GM23338 (cell line): ENCODE measurements at regions not wholly inside any gene's neighbourhood (a gene's known extent, or its start where the extent isn't known, plus 50 kb on each side); places are given as distances from the start of the nearest gene placed in this dataset.
A peak's percentile ranks its signal among the peaks of the same experiment; 100 is the strongest.

Experiments used
- ATAC-seq: fragments of 200-7000 bp; cut with Tn5 transposase; 3 replicates; pipeline ENCODE4 v1.9.1; 2020
- DNase-seq: peaks from one replicate; pipeline ENCODE4 v3.0.0-alpha.2; 2015; ENCODE audit warnings: low spot score
- H2AFZ ChIP-seq: fragments of 200-600 bp; sonication (generic); 2 replicates; pipeline ENCODE4 v1.8.0; 2016; ENCODE audit warnings: antibody characterized with exemption, mild to moderate bottlenecking, moderate library complexity
- H3F3A ChIP-seq: fragments of 200-600 bp; sonication (generic); replicated peaks from 2 replicates; pipeline ENCODE4 v1.8.0; 2017; ENCODE audit warnings: antibody characterized with exemption, mixed run types, low read depth
- H3K27ac ChIP-seq: fragments of 200-600 bp; sonication (generic); 2 replicates; pipeline ENCODE4 v1.6.1; 2016; ENCODE audit warnings: low read depth
- H3K27me3 ChIP-seq: fragments of 200-600 bp; sonication (generic); 2 replicates; pipeline ENCODE4 v1.8.0; 2016; ENCODE audit warnings: mild to moderate bottlenecking, mixed run types, moderate library complexity; ENCODE audit not compliant: insufficient read depth
- H3K36me3 ChIP-seq: fragments of 200-600 bp; sonication (generic); 2 replicates; pipeline ENCODE4 v1.8.0; 2016; ENCODE audit warnings: mild to moderate bottlenecking; ENCODE audit not compliant: insufficient read depth
- H3K4me1 ChIP-seq: fragments of 200-600 bp; sonication (generic); 2 replicates; pipeline ENCODE4 v1.8.0; 2016; ENCODE audit warnings: mild to moderate bottlenecking, moderate library complexity; ENCODE audit not compliant: insufficient read depth
- H3K4me2 ChIP-seq: fragments of 200-600 bp; sonication (generic); 2 replicates; pipeline ENCODE4 v1.7.1; 2017; ENCODE audit warnings: mixed run types
- H3K4me3 ChIP-seq: fragments of 200-600 bp; sonication (generic); 2 replicates; pipeline ENCODE4 v1.6.1; 2016; ENCODE audit warnings: mixed run types
- H3K79me2 ChIP-seq: fragments of 200-600 bp; sonication (generic); replicated peaks from 2 replicates; pipeline ENCODE4 v1.8.0; 2017; ENCODE audit warnings: mild to moderate bottlenecking; ENCODE audit not compliant: insufficient read depth
- H3K9me2 ChIP-seq: fragments of 200-600 bp; sonication (generic); 2 replicates; pipeline ENCODE4 v1.8.0; 2017; ENCODE audit not compliant: insufficient read depth
- H4K20me1 ChIP-seq: fragments of 200-600 bp; sonication (generic); replicated peaks from 2 replicates; pipeline ENCODE4 v1.8.0; 2017; ENCODE audit warnings: mild to moderate bottlenecking; ENCODE audit not compliant: insufficient read depth
- H3K27ac Mint-ChIP-seq: 2 replicates; pipeline ENCODE4 v1.8.0; 2020; ENCODE audit warnings: inconsistent platforms, mild to moderate bottlenecking, moderate library complexity, mixed read lengths
- H3K27me3 Mint-ChIP-seq: 3 replicates; pipeline ENCODE4 v1.8.0; 2022; ENCODE audit warnings: low read depth, mild to moderate bottlenecking, moderate library complexity, mixed read lengths, inconsistent platforms; ENCODE audit not compliant: insufficient read depth, poor library complexity
- H3K36me3 Mint-ChIP-seq: 3 replicates; pipeline ENCODE4 v1.8.0; 2021; ENCODE audit warnings: low read depth, mild to moderate bottlenecking, inconsistent platforms, moderate library complexity, mixed read lengths
- H3K4me1 Mint-ChIP-seq: 3 replicates; pipeline ENCODE4 v1.8.0; 2020; ENCODE audit warnings: mild to moderate bottlenecking, inconsistent platforms, mixed read lengths
- H3K4me3 Mint-ChIP-seq: 3 replicates; pipeline ENCODE4 v1.8.0; 2021; ENCODE audit warnings: moderate library complexity, mild to moderate bottlenecking, inconsistent platforms, mixed read lengths
- H3K9me3 Mint-ChIP-seq: 3 replicates; pipeline ENCODE4 v1.8.0; 2020; ENCODE audit warnings: moderate library complexity, mild to moderate bottlenecking, inconsistent platforms, mixed read lengths
- CTCF ChIP-seq, 2 experiments: fragments of 200-600 bp in 1 of 2; sonication (generic) in 1 of 2; conservative IDR thresholded peaks; 2 replicates each; pipeline versions ENCODE4 v1.5.1 to v1.6.1; 2016 to 2017; ENCODE audit warnings: antibody characterized with exemption in 2 of 2, low read depth in 2 of 2, mild to moderate bottlenecking in 2 of 2, moderate library complexity in 1 of 2
- EZH2 ChIP-seq: fragments of 200-600 bp; sonication (generic); IDR thresholded peaks from one replicate; pipeline ENCODE4 v1.8.0; 2017; ENCODE audit warnings: antibody characterized with exemption, mild to moderate bottlenecking, low read depth; ENCODE audit not compliant: unreplicated experiment
- EZH2phosphoT487 ChIP-seq: fragments of 200-600 bp; sonication (generic); IDR thresholded peaks from one replicate; pipeline ENCODE4 v1.8.1; 2018; ENCODE audit warnings: antibody characterized with exemption; ENCODE audit not compliant: unreplicated experiment
- JUNB ChIP-seq: IDR thresholded peaks from one replicate; pipeline ENCODE4 v1.6.1; 2016; ENCODE audit warnings: antibody characterized with exemption; ENCODE audit not compliant: unreplicated experiment
- NANOG ChIP-seq: IDR thresholded peaks from 2 replicates; pipeline ENCODE4 v1.6.1; 2016; ENCODE audit warnings: antibody characterized with exemption, borderline replicate concordance
- ZNF331 ChIP-seq: fragments of 250-450 bp; sonication (Bioruptor Pico); IDR thresholded peaks from 2 replicates; pipeline ENCODE4 v1.5.0; 2020; ENCODE audit warnings: low read depth, mild to moderate bottlenecking, moderate library complexity

- no peak for TF ChIP-seq EZH2phosphoT487
- TF ChIP-seq CTCF (conservative IDR thresholded peaks at IDR 0.05; ENCODE audit: low read depth in 2 of 2): peak; percentile 55 to 57
- no peak for TF ChIP-seq JUNB
Observed at GRCh38 chr3:104604326-104605010, 762.2 kb upstream of the ALCAM start (continued).

DNA sequence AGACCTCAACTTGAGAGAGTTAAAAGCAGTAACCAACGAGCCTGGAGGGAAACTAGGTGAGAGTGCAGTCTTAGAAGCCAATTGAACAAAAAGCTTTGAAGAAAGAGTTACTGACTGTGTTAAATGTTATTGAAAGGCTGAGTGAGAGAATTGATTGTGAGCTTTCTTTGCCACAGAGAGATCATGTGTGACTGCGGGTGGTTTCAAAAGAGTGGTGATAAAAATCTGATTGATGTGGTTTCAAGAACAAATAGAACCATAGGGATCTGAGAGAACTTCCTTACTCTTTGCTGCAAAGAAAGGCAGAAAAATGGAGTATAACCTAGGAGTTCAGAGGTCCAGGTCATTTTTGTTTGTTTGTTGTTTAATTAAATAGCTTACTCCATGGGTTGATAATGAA lies 759.9 kb upstream of the ALCAM start:
- TF ChIP-seq ZNF331 (CRISPR knock-in tag) (no peak), EZH2 (no peak), JUNB (no peak), EZH2phosphoT487 (no peak), NANOG (no peak)
- Histone ChIP-seq H3K4me2 (no peak overlapping the region), H3K9me2 (peaks cover 3% of the 10 kb centered on the region; the same call in 1 of the 2 replicates), H3F3A (no peaks in the 10 kb centered on the region), H2AFZ (peak overlapping the region; percentile 49), H3K79me2 (no peaks in the 10 kb centered on the region), H3K27me3 (no peaks in the 10 kb centered on the region), H3K36me3 (no peaks in the 10 kb centered on the region), H3K27ac (no peak overlapping the region), H3K4me3 (no peak overlapping the region), H3K4me1 (no peaks in the 10 kb centered on the region), H4K20me1 (no peaks in the 10 kb centered on the region)
- no peaks in the 10 kb centered on the region for H3K4me1 Mint-ChIP-seq
- no peak overlapping the region for H3K27ac Mint-ChIP-seq
- DNase-seq (no peak), ATAC-seq (no peak)
- H3K4me3 Mint-ChIP-seq: no peak overlapping the region
- H3K27me3 Mint-ChIP-seq: peaks cover 2% of the 10 kb centered on the region
- H3K9me3 Mint-ChIP-seq: no peaks in the 10 kb centered on the region; the same call in 2 of the 3 replicates
- H3K36me3 Mint-ChIP-seq: no peaks in the 10 kb centered on the region

GRCh38 chr3:104610730-104611652 lies 755.7 kb upstream of the ALCAM start:
- Histone ChIP-seq H3F3A (no peaks in the 10 kb centered on the region), H3K4me3 (no peak overlapping the region), H3K27ac (no peak overlapping the region), H3K27me3 (no peaks in the 10 kb centered on the region), H3K4me2 (no peak overlapping the region), H3K79me2 (no peaks in the 10 kb centered on the region), H4K20me1 (no peaks in the 10 kb centered on the region), H3K4me1 (no peaks in the 10 kb centered on the region), H3K36me3 (no peaks in the 10 kb centered on the region), H3K9me2 (peaks cover 3% of the 10 kb centered on the region; the same call in 1 of the 2 replicates), H2AFZ (no peak overlapping the region)
- no peak overlapping the region for H3K4me3 Mint-ChIP-seq
- no peaks in the 10 kb centered on the region; the same call in 2 of the 3 replicates for H3K9me3 Mint-ChIP-seq
- no peak overlapping the region for H3K27ac Mint-ChIP-seq
- no peaks in the 10 kb centered on the region for H3K36me3 Mint-ChIP-seq
- peak; percentile 10 for DNase-seq
- TF ChIP-seq CTCF (conservative IDR thresholded peaks at IDR 0.05; ENCODE audit: low read depth in 2 of 2) (peak in 1 of 2 experiments; percentile 45; a peak in 2 of 4 replicates), JUNB (no peak)
- H3K27me3 Mint-ChIP-seq: peaks cover 4% of the 10 kb centered on the region
- no peaks in the 10 kb centered on the region for H3K4me1 Mint-ChIP-seq
- no peak for ATAC-seq
